ENCODE measurements at regions not wholly inside any gene's neighbourhood (a gene's known extent, or its start where the extent isn't known, plus 50 kb on each side); places are given as distances from the start of the nearest gene placed in this dataset.

GRCh38 chr10:47173929-47174442, 126.0 kb upstream of the GDF10 start:
- no peak for DNase-seq

- DNase-seq: no peak
Measured at GRCh38 chr10:47175181-47176123, 124.5 kb upstream of the GDF10 start.

- DNase-seq: no peak
Measured at GRCh38 chr10:47176206-47176902, 123.6 kb upstream of the GDF10 start.

- DNase-seq: no peak
Measured at GRCh38 chr10:47176903-47177868, 122.8 kb upstream of the GDF10 start.

GRCh38 chr10:47178537-47179290, 121.3 kb upstream of the GDF10 start:
- DNase-seq: no peak

- DNase-seq: no peak
Measured at GRCh38 chr10:47179291-47179647, 120.7 kb upstream of the GDF10 start.

GRCh38 chr10:47181052-47181849, 118.7 kb upstream of the GDF10 start:
- no peak for DNase-seq

- no peak for DNase-seq
Measured at GRCh38 chr10:47182934-47183703, 116.9 kb upstream of the GDF10 start.

GRCh38 chr10:47183704-47184041, 116.3 kb upstream of the GDF10 start:
- DNase-seq: no peak

- no peak for DNase-seq
Measured at GRCh38 chr10:47184273-47184672, 115.7 kb upstream of the GDF10 start.

GRCh38 chr10:47184724-47185330, 115.2 kb upstream of the GDF10 start:
- no peak for DNase-seq

GRCh38 chr10:47186941-47187340, 113.1 kb upstream of the GDF10 start:
- no peak for DNase-seq

GRCh38 chr10:47187592-47187991, 112.4 kb upstream of the GDF10 start:
- no peak for DNase-seq

GRCh38 chr10:47188156-47188555, 111.8 kb upstream of the GDF10 start:
- no peak for DNase-seq

GRCh38 chr10:47189802-47190201, 110.2 kb upstream of the GDF10 start:
- no peak for DNase-seq

GRCh38 chr10:47190301-47190700, 109.7 kb upstream of the GDF10 start:
- DNase-seq: no peak

- DNase-seq: no peak
Measured at GRCh38 chr10:47190802-47191450, 109.1 kb upstream of the GDF10 start.

GRCh38 chr10:47192273-47192672, 107.7 kb upstream of the GDF10 start:
- no peak for DNase-seq

- DNase-seq: no peak
Measured at GRCh38 chr10:47193666-47194065, 106.3 kb upstream of the GDF10 start.

Measured in activated T-cell treated with anti-CD3 and anti-CD28 coated beads, Interleukin-2, amount 50 U/mL, for 1 hour (primary cell).